ENCODE measurements at regions not wholly inside any gene's neighbourhood (a gene's known extent, or its start where the extent isn't known, plus 50 kb on each side); places are given as distances from the start of the nearest gene placed in this dataset.
"Not testable (repeated sequence)": the region's sequence is repeated elsewhere in the genome, so short reads cannot be mapped to it uniquely, and the experiment has no call there.

- H3K27ac Mint-ChIP-seq: peak overlapping the region in 2 of 3 donors; percentile 94 to 98
- not testable (repeated sequence) for H3K36me3 Mint-ChIP-seq; H3K9me3 ChIP-seq (ENCODE audit: control insufficient read depth in 2 of 2, low read length in 2 of 2); H3K9me3 Mint-ChIP-seq; H3K36me3 ChIP-seq (ENCODE audit: control insufficient read depth, insufficient read depth, low read length); H3K27me3 ChIP-seq (ENCODE audit: control insufficient read depth, insufficient read depth, low read length); H3K4me1 ChIP-seq (ENCODE audit: control insufficient read depth, insufficient read depth, low read length, poor library complexity, severe bottlenecking); H3K27me3 Mint-ChIP-seq; H3K4me3 ChIP-seq (ENCODE audit: low read depth, low read length)
- H3K4me1 Mint-ChIP-seq: peaks cover 2 to 13% (median 7%) of the 10 kb centered on the region in 4 donors
- peak overlapping the region; percentile 44 to 80 (median 72) for H3K4me3 Mint-ChIP-seq
- ATAC-seq (ENCODE audit: low read depth in 2 of 2) (peak; percentile 62 to 66), DNase-seq (peak in 2 of 3 donors; percentile 7 to 15)
- peak overlapping the region; percentile 5 for H3K27ac ChIP-seq (ENCODE audit: insufficient read depth, low read length, poor library complexity, severe bottlenecking)
Observed at GRCh38 chr1:146409116-146409801, 180.4 kb upstream of the NOTCH2NLA start.

GRCh38 chr1:146401281-146401825, 172.5 kb upstream of the NOTCH2NLA start:
- not testable (repeated sequence) for H3K36me3 Mint-ChIP-seq; H3K9me3 Mint-ChIP-seq; H3K4me3 ChIP-seq (ENCODE audit: low read depth, low read length); H3K27me3 ChIP-seq (ENCODE audit: control insufficient read depth, insufficient read depth, low read length); H3K27me3 Mint-ChIP-seq; H3K4me1 ChIP-seq (ENCODE audit: control insufficient read depth, insufficient read depth, low read length, poor library complexity, severe bottlenecking); H3K36me3 ChIP-seq (ENCODE audit: control insufficient read depth, insufficient read depth, low read length); H3K9me3 ChIP-seq (ENCODE audit: control insufficient read depth in 2 of 2, low read length in 2 of 2)
- Mint-ChIP-seq H3K4me1 (peaks cover 8 to 28% (median 19%) of the 10 kb centered on the region in 4 donors), H3K4me3 (peak overlapping the region; percentile 55 to 70 (median 64)), H3K27ac (peak overlapping the region; percentile 88 to 97 (median 94))
- DNase-seq (peak in 2 of 3 donors; percentile 44 to 50), ATAC-seq (ENCODE audit: low read depth in 2 of 2) (peak; percentile 61 to 65)
- peak overlapping the region; percentile 33 for H3K27ac ChIP-seq (ENCODE audit: insufficient read depth, low read length, poor library complexity, severe bottlenecking)

GRCh38 chr1:146400173-146401121, 171.6 kb upstream of the NOTCH2NLA start:
- DNase-seq: peak in 2 of 3 donors; percentile 24
- not testable (repeated sequence) for H3K27me3 ChIP-seq (ENCODE audit: control insufficient read depth, insufficient read depth, low read length); H3K27me3 Mint-ChIP-seq; H3K36me3 Mint-ChIP-seq; H3K9me3 Mint-ChIP-seq; H3K4me1 ChIP-seq (ENCODE audit: control insufficient read depth, insufficient read depth, low read length, poor library complexity, severe bottlenecking); H3K36me3 ChIP-seq (ENCODE audit: control insufficient read depth, insufficient read depth, low read length); H3K4me3 ChIP-seq (ENCODE audit: low read depth, low read length); ATAC-seq (ENCODE audit: low read depth in 2 of 2); H3K9me3 ChIP-seq (ENCODE audit: control insufficient read depth in 2 of 2, low read length in 2 of 2)
- H3K4me3 Mint-ChIP-seq: peak overlapping the region; percentile 16 to 78 (median 44)
- peak overlapping the region; percentile 88 to 97 (median 94) for H3K27ac Mint-ChIP-seq
- peaks cover 8 to 28% (median 19%) of the 10 kb centered on the region in 4 donors for H3K4me1 Mint-ChIP-seq
- peak overlapping the region; percentile 51 for H3K27ac ChIP-seq (ENCODE audit: insufficient read depth, low read length, poor library complexity, severe bottlenecking)

- H3K4me3 Mint-ChIP-seq: peak overlapping the region; percentile 67 to 81 (median 73)
Observed at GRCh38 chr1:146399225-146399624, 170.4 kb upstream of the NOTCH2NLA start.

GRCh38 chr1:146396801-146397200, 168.0 kb upstream of the NOTCH2NLA start:
- H3K4me3 Mint-ChIP-seq; H3K36me3 Mint-ChIP-seq; H3K36me3 ChIP-seq (ENCODE audit: control insufficient read depth, insufficient read depth, low read length); H3K4me3 ChIP-seq (ENCODE audit: low read depth, low read length); H3K27me3 Mint-ChIP-seq; H3K27me3 ChIP-seq (ENCODE audit: control insufficient read depth, insufficient read depth, low read length); H3K9me3 Mint-ChIP-seq; H3K4me1 ChIP-seq (ENCODE audit: control insufficient read depth, insufficient read depth, low read length, poor library complexity, severe bottlenecking); H3K27ac ChIP-seq (ENCODE audit: insufficient read depth, low read length, poor library complexity, severe bottlenecking); ATAC-seq (ENCODE audit: low read depth in 2 of 2); DNase-seq; H3K9me3 ChIP-seq (ENCODE audit: control insufficient read depth in 2 of 2, low read length in 2 of 2): not testable (repeated sequence)
- peaks cover 8 to 26% (median 18%) of the 10 kb centered on the region in 4 donors for H3K4me1 Mint-ChIP-seq
- peak overlapping the region in 1 of 3 donors; percentile 50 for H3K27ac Mint-ChIP-seq

More at GRCh38 chr1:146399225-146399624, 170.4 kb upstream of the NOTCH2NLA start:
- H3K36me3 ChIP-seq (ENCODE audit: control insufficient read depth, insufficient read depth, low read length); H3K27me3 Mint-ChIP-seq; H3K9me3 Mint-ChIP-seq; H3K27me3 ChIP-seq (ENCODE audit: control insufficient read depth, insufficient read depth, low read length); H3K4me1 ChIP-seq (ENCODE audit: control insufficient read depth, insufficient read depth, low read length, poor library complexity, severe bottlenecking); H3K4me3 ChIP-seq (ENCODE audit: low read depth, low read length); H3K36me3 Mint-ChIP-seq; H3K9me3 ChIP-seq (ENCODE audit: control insufficient read depth in 2 of 2, low read length in 2 of 2): not testable (repeated sequence)
- peaks cover 8 to 28% (median 19%) of the 10 kb centered on the region in 4 donors for H3K4me1 Mint-ChIP-seq
- H3K27ac ChIP-seq (ENCODE audit: insufficient read depth, low read length, poor library complexity, severe bottlenecking): peak overlapping the region; percentile 33
- ATAC-seq (ENCODE audit: low read depth in 2 of 2) (peak; percentile 74 to 87), DNase-seq (peak in 2 of 3 donors; percentile 23 to 67)
- peak overlapping the region in 2 of 3 donors; percentile 88 for H3K27ac Mint-ChIP-seq

- not testable (repeated sequence) for H3K4me3 ChIP-seq (ENCODE audit: low read depth, low read length); H3K9me3 ChIP-seq (ENCODE audit: control insufficient read depth in 2 of 2, low read length in 2 of 2); H3K9me3 Mint-ChIP-seq; H3K27ac ChIP-seq (ENCODE audit: insufficient read depth, low read length, poor library complexity, severe bottlenecking); H3K27me3 Mint-ChIP-seq; H3K27ac Mint-ChIP-seq; ATAC-seq (ENCODE audit: low read depth in 2 of 2); H3K36me3 ChIP-seq (ENCODE audit: control insufficient read depth, insufficient read depth, low read length); H3K4me3 Mint-ChIP-seq; DNase-seq; H3K27me3 ChIP-seq (ENCODE audit: control insufficient read depth, insufficient read depth, low read length); H3K36me3 Mint-ChIP-seq; H3K4me1 ChIP-seq (ENCODE audit: control insufficient read depth, insufficient read depth, low read length, poor library complexity, severe bottlenecking)
- peaks cover 6 to 20% (median 14%) of the 10 kb centered on the region in 4 donors for H3K4me1 Mint-ChIP-seq
Observed at GRCh38 chr1:146396242-146396641, 167.4 kb upstream of the NOTCH2NLA start.

GRCh38 chr1:146393796-146394195, 165.0 kb upstream of the NOTCH2NLA start:
- H3K9me3 Mint-ChIP-seq; H3K4me3 ChIP-seq (ENCODE audit: low read depth, low read length); H3K9me3 ChIP-seq (ENCODE audit: control insufficient read depth in 2 of 2, low read length in 2 of 2); H3K27ac ChIP-seq (ENCODE audit: insufficient read depth, low read length, poor library complexity, severe bottlenecking); H3K4me3 Mint-ChIP-seq; H3K27me3 ChIP-seq (ENCODE audit: control insufficient read depth, insufficient read depth, low read length); DNase-seq; H3K27me3 Mint-ChIP-seq; H3K36me3 ChIP-seq (ENCODE audit: control insufficient read depth, insufficient read depth, low read length); ATAC-seq (ENCODE audit: low read depth in 2 of 2); H3K36me3 Mint-ChIP-seq; H3K4me1 ChIP-seq (ENCODE audit: control insufficient read depth, insufficient read depth, low read length, poor library complexity, severe bottlenecking); H3K4me1 Mint-ChIP-seq: not testable (repeated sequence)
- H3K27ac Mint-ChIP-seq: peak overlapping the region in 1 of 3 donors; percentile 14

Measured in CD4-positive, CD25-positive, alpha-beta regulatory T cell (primary cell).